ENCODE measurements at regions not wholly inside any gene's neighbourhood (a gene's known extent, or its start where the extent isn't known, plus 50 kb on each side); places are given as distances from the start of the nearest gene placed in this dataset.
"Not testable (repeated sequence)": the region's sequence is repeated elsewhere in the genome, so short reads cannot be mapped to it uniquely, and the experiment has no call there.

- no peak for DNase-seq
- intact Hi-C loops (cut with DNase I): no loop called here
Measured at GRCh38 chr17:20925091-20925490, 117.7 kb downstream of the USP22 start.

DNA sequence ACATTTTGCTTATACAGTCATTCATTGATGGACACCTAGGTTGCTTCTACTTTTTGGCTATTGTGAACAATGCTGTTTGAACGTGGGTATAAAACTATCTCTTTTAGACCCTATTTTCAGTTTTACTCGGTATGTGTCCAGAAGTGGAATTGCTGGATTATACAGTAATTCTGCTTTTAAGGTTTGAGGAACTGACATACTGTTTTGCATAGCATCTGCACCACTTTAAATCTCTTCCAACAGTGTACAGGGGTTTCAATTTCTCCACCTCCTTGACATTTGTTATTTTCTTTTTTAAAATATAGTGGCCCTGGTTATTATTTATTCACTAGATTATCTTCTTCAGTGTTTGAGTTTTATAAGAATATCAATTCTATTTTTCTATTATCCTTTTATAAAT lies 116.9 kb downstream of the USP22 start:
- DNase-seq: no peak
- intact Hi-C loops (cut with DNase I): no loop called here

- intact Hi-C loops (cut with DNase I): no loop called here
- DNase-seq: no peak
Measured at GRCh38 chr17:20926532-20926931, 116.3 kb downstream of the USP22 start.

- DNase-seq: no peak
- intact Hi-C loops (cut with DNase I): no loop called here
Measured at GRCh38 chr17:20927308-20927977, 115.4 kb downstream of the USP22 start.

DNA sequence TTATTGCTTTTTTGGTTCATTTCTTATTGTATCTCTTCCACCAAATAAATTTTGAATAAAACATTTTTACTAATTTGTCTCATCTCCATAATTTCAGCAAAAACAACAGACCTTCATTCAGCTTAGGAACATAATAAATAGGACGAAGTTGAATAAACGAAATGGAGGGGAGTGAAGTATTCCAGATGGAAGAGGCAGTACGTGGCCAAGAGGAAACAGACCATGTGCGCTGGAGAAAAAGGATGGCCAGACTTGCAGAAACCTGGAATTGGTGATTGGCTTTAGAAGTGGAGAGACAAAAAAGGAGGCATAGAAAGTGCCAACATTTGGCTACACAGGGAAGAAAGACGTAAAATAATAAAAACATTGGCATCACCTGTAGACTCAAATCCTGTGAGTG lies 113.5 kb downstream of the USP22 start:
- intact Hi-C loops (cut with DNase I): no loop called here
- no peak for DNase-seq

GRCh38 chr17:20930081-20930760 lies 112.6 kb downstream of the USP22 start:
- DNase-seq: no peak
- intact Hi-C loops (cut with DNase I): no loop called here

DNA sequence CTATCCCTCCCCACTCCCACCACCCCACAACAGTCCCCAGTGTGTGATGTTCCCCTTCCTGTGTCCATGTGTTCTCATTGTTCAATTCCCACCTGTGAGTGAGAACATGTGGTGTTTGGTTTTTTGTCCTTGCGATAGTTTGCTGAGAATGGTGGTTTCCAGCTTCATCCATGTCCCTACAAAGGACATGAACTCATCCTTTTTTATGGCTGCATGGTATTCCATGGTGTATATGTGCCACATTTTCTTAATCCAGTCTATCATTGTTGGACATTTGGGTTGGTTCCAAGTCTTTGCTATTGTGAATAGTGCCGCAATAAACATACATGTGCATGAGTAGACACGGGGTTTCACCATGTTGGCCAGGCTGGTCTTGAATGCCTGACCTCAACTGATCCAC lies 109.8 kb downstream of the USP22 start:
- DNase-seq; intact Hi-C loops (cut with DNase I): not testable (repeated sequence)

GRCh38 chr17:20934288-20934687 lies 108.5 kb downstream of the USP22 start:
- DNase-seq: no peak
- intact Hi-C loops (cut with DNase I): no loop called here

DNA sequence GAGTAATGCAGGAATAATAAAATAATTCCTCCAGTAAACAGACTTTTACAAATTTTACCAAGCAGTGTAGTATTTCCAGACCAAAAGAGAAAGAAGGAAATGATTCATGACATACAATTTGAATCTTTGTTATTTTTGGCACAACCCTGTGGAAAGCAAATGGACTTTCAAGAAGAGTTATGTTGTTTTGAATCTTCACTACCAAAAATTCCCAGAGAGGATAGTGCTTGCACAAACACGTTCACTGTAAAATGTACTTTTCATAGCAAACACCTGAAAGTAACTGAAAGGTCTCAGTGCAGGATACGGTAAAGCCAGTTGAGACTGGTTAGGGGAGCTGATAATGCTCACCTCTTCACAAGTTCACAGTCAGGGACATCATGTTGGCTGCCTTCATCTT lies 107.1 kb downstream of the USP22 start:
- intact Hi-C loops (cut with DNase I): no loop called here
- no peak for DNase-seq

DNA sequence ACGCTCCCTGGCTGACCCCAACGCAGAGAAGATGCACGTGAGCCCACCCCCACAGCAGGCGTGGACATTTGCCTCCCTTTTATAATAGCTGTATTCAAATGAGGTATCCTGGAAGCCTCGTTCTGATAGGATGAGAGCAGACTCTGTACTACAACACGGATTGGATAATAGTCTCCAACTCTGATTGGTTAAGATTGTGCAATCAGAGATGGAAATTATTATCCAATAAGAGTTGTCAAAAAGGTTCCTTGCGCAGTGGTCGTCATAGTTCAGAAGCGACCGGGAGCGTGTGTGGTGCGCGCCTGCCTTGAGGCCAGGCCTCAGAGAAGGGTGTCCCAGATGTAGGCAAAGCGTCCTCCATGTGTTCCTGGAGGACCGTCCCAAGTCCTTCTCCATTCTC lies 104.6 kb downstream of the USP22 start:
- intact Hi-C loops (cut with DNase I): no loop called here
- DNase-seq: no peak

DNA sequence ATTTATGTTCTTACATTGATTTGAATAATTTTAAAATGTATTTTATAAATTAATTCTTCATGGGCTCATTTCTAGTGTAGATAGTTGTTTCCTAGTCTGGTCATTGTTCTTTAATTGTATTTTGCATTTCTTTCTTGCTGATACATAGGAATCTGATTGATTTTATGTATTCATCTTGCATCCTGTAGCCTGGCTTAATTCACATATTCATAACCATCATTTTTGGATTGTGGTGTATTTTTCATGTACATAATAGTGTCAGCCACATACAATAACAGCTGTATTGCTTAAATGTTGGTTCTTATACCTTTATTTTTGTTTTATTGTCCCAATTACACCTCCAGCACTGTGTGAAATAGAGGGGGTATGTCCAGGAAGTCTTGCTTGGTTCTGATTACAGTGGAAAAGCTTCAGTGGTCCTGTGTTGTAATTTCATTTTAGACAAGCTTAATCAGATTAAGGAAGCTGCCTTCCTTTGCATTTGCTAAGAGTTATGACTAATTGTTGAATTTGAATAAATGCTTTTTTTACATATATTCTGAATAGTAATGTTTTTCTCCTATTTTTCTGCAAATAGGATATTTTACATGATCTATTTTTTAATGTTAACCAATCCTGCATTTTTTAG lies 103.7 kb downstream of the USP22 start:
- intact Hi-C loops (cut with DNase I): no loop called here
- DNase-seq: no peak

- intact Hi-C loops (cut with DNase I): no loop called here
- DNase-seq: no peak
Measured at GRCh38 chr17:20941872-20942271, 100.9 kb downstream of the USP22 start.

DNA sequence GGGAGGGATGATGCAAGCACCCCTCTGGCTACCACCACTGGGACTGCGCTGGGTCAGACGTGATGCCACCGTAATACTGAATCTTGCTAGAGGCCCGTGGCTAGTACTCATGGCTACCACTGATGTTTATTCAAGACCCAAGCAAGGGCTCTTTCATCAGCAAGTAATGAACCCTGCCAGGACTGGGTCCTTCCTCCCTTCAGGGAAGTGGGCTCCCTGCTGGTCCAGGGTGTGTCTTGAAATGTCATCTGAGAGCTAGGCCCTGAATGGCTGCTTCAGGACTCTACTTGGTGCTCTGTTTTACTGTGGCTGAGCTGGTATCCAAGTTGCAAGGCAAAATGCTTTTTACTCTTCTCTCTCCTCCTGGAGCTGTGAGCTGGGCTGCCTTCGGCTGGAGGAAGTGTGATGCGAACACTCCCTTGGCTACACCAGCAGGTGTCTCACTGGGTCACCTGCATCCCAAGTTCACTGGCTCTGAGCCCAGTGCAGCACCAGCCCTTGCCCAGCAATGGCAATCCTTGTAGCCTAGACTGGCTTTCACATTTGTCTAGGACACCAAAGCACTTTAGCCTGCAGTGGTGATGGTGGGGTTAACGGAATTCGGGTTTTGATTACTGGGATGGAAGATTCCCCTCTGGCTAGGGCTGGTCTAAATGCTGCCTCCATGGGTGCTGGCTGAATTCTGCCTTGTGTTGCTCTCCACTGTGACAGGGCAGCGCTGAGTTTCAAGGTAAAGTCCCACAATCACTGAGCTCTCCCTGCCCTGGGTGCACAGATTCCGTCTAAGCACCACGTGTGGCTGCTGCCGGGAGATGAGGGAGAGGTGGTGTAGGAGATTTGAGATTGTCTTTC lies 98.6 kb downstream of the USP22 start:
- intact Hi-C loops (cut with DNase I): no loop called here
- no peak for DNase-seq

DNA sequence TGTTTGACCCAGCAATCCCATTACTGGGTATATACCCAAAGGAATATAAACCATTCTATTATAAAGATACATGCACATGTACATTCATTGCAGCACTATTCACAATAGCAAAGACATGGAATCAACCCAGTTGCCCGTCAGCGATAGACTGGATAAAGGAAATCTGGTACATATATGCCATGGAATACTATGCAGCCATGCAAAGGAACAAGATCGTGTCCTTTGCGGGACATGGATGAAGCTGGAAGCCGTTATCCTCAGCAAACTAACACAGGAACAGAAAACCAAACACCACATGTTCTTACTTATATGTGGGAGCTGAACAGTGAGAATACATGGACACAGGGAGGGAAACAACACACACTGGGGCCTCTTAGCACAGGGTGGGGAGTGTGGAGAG lies 95.1 kb downstream of the USP22 start:
- intact Hi-C loops (cut with DNase I); DNase-seq: not testable (repeated sequence)

GRCh38 chr17:20948984-20949777 lies 93.6 kb downstream of the USP22 start:
- no peak for DNase-seq
- intact Hi-C loops (cut with DNase I): no loop called here
